HepG2 (cell line): ENCODE measurements at regions not wholly inside any gene's neighbourhood (a gene's known extent, or its start where the extent isn't known, plus 50 kb on each side); places are given as distances from the start of the nearest gene placed in this dataset.

ENCODE experiments used
- ATAC-seq: fragments of 200-7000 bp; cut with Tn5 transposase; 3 replicates; pipeline ENCODE4 v1.9.1; 2020; ENCODE audit warnings: mild to moderate bottlenecking, moderate library complexity
- BruUV-seq: library from RNA; stranded (reverse); fragments of 400-500 nt; replicated peaks from 2 replicates; lab custom pipeline; 2021; lab: Mats Ljungman, UMichigan
- CTCF ChIA-PET: fragments of 300-600 bp; formaldehyde crosslinking; extraction: SDS; loops from one replicate; lab custom pipeline; 2021; ENCODE audit warnings: low total read pairs, inconsistent platforms, low intra/inter-chr PET ratio; lab: Yijun Ruan, JAX
- POLR2A ChIA-PET: fragments of 350-600 bp; sonication (Branson Sonifier 250); formaldehyde crosslinking; loops from one replicate; lab custom pipeline; 2020; ENCODE audit warnings: antibody characterized with exemption, inconsistent platforms; lab: Yijun Ruan, JAX
- DNase-seq: peaks from one replicate; pipeline ENCODE4 v3.0.0-alpha.2; 2015; ENCODE audit warnings: low spot score
- FAIRE-seq: peaks from 3 replicates; lab custom pipeline; 2011; peaks lifted over from hg19 to GRCh38; lab: Jason Lieb, UNC
- H2AFZ ChIP-seq: one replicate; pipeline ENCODE4 v1.6.1; 2011; ENCODE audit warnings: low read length, inconsistent platforms
- H3K27ac ChIP-seq: fragments of 300-600 bp; 3 replicates; pipeline ENCODE4 v1.8.0; 2011; ENCODE audit warnings: mixed run types, mild to moderate bottlenecking, mixed read lengths, low read length, inconsistent platforms; ENCODE audit not compliant: insufficient read depth; ENCODE audit errors: extremely low read length
- H3K27me3 ChIP-seq, 2 experiments: fragments of 200-600 bp in 1 of 2; 2 replicates in 1 of 2; 3 replicates in 1 of 2; pipeline versions ENCODE4 v1.6.0 to v1.8.0; 2011; ENCODE audit warnings: low read length in 2 of 2, mild to moderate bottlenecking in 2 of 2, moderate library complexity in 2 of 2, inconsistent platforms in 1 of 2; ENCODE audit not compliant: insufficient read depth in 2 of 2, control insufficient read depth in 1 of 2
- H3K36me3 ChIP-seq, 2 experiments: fragments of 200-600 bp in 1 of 2; replicated peaks in 1 of 2; 2 replicates in 1 of 2; 3 replicates in 1 of 2; pipeline versions ENCODE4 v1.5.1 to v1.8.0; 2011; ENCODE audit warnings: low read length in 2 of 2, inconsistent platforms in 1 of 2; ENCODE audit not compliant: insufficient read depth in 2 of 2, control insufficient read depth in 1 of 2
- H3K4me1 ChIP-seq: 2 replicates; pipeline ENCODE4 v1.5.1; 2012; ENCODE audit warnings: low read length, inconsistent platforms; ENCODE audit not compliant: insufficient read depth
- H3K4me2 ChIP-seq: 2 replicates; pipeline ENCODE4 v1.6.0; 2011; ENCODE audit warnings: low read depth, low read length, inconsistent platforms
- H3K4me3 ChIP-seq, 3 experiments: fragments of 200-600 bp in 1 of 3; sonication (generic), shearing (Covaris generic) in 1 of 3; replicated peaks in 1 of 3; 2 replicates each; pipeline ENCODE4 v1.5.1; 2011 to 2016; ENCODE audit warnings: low read length in 3 of 3, inconsistent platforms in 2 of 3, low read depth in 2 of 3, mild to moderate bottlenecking in 2 of 3, control low read depth in 1 of 3, mixed read lengths in 1 of 3; ENCODE audit not compliant: insufficient read depth in 1 of 3
- H3K79me2 ChIP-seq: one replicate; pipeline ENCODE4 v1.6.1; 2011; ENCODE audit warnings: low read length, inconsistent platforms; ENCODE audit not compliant: insufficient read depth
- H3K9ac ChIP-seq: 2 replicates; pipeline ENCODE4 v1.6.0; 2011; ENCODE audit warnings: mild to moderate bottlenecking, low read depth, low read length, inconsistent platforms; ENCODE audit not compliant: insufficient read depth
- H3K9me3 ChIP-seq: 2 replicates; pipeline ENCODE4 v1.5.1; 2012; ENCODE audit warnings: mild to moderate bottlenecking, low read length
- H4K20me1 ChIP-seq: 2 replicates; pipeline ENCODE4 v1.6.0; 2011; ENCODE audit warnings: inconsistent platforms, mild to moderate bottlenecking, low read length, moderate library complexity; ENCODE audit not compliant: insufficient read depth
- CEBPG ChIP-seq: IDR thresholded peaks from 2 replicates; pipeline ENCODE4 v1.6.1; 2016
- ELF1 ChIP-seq: sonication (generic); formaldehyde crosslinking; IDR thresholded peaks from 2 replicates; pipeline ENCODE4 v1.4.0; 2020; ENCODE audit warnings: missing genetic modification reagents
- REST ChIP-seq, 2 experiments: IDR thresholded peaks; 2 replicates each; pipeline ENCODE4 v1.6.1; 2011 to 2012; ENCODE audit warnings: low read length in 2 of 2, borderline replicate concordance in 1 of 2, low read depth in 1 of 2, mild to moderate bottlenecking in 1 of 2, moderate library complexity in 1 of 2
- ZNF616 ChIP-seq: sonication (generic); formaldehyde crosslinking; IDR thresholded peaks from 2 replicates; pipeline ENCODE4 v1.5.0; 2020; ENCODE audit warnings: low read depth, mild to moderate bottlenecking, missing genetic modification reagents
- ZNF629 ChIP-seq: sonication (generic); formaldehyde crosslinking; conservative IDR thresholded peaks from 2 replicates; pipeline ENCODE4 v1.5.0; 2020; ENCODE audit warnings: missing genetic modification reagents
- WGBS: methylation state at CpG from one replicate; pipeline ENCODE4 v1.1.6; 2017; ENCODE audit warnings: low lambda C conversion rate; 5-methylcytosine and 5-hydroxymethylcytosine counted together
- in situ Hi-C: cut with HindIII; loops from 2 replicates; pipeline ENCODE4 v1.10.0; 2017; ENCODE audit warnings: low pct_unique_long_range_greater_than_20kb; ENCODE audit not compliant: extremely low pct_ligation_motif_present
- intact Hi-C: fragments of 100-400 bp; cut with micrococcal nuclease; formaldehyde crosslinking; loops from one replicate; pipeline ENCODE4 v1.10.0; 2022; ENCODE audit not compliant: unreplicated experiment

GRCh38 chr5:175337680-175338079 lies 106.3 kb downstream of the DRD1 start:
- H3K36me3 ChIP-seq, result no peaks in the 10 kb centered on the region
- no peak overlapping the region for H3K27ac ChIP-seq
- H3K9ac ChIP-seq, result no peak overlapping the region
- no peak for FAIRE-seq
- H3K27me3 ChIP-seq, result no peaks in the 10 kb centered on the region; a peak in 1 of 5 replicates
- WGBS, result 23% methylated on average over 3 of the region's 3 CpGs
- ATAC-seq, result no peak
- H3K4me2 ChIP-seq, result no peak overlapping the region
- no TSS peak for BruUV-seq
- in situ Hi-C loops (no loop called here), intact Hi-C loops (no loop called here)
- H3K79me2 ChIP-seq, result no peaks in the 10 kb centered on the region
- POLR2A ChIA-PET, result no interaction called here
- CTCF ChIA-PET, result no interaction called here
- H4K20me1 ChIP-seq, result no peaks in the 10 kb centered on the region
- H3K4me3 ChIP-seq, result no peak overlapping the region
- no peak overlapping the region for H2AFZ ChIP-seq
- H3K9me3 ChIP-seq, result no peaks in the 10 kb centered on the region
- H3K4me1 ChIP-seq, result no peaks in the 10 kb centered on the region
- TF ChIP-seq ZNF616 (CRISPR knock-in tag) (no peak), ELF1 (CRISPR knock-in tag) (no peak), CEBPG (CRISPR knock-in tag) (no peak)
- no peak for DNase-seq

- Histone ChIP-seq H4K20me1 (no peaks in the 10 kb centered on the region), H3K79me2 (no peaks in the 10 kb centered on the region), H3K4me3 (no peak overlapping the region), H3K36me3 (no peaks in the 10 kb centered on the region), H2AFZ (no peak overlapping the region), H3K4me2 (no peak overlapping the region), H3K27ac (no peak overlapping the region), H3K4me1 (no peaks in the 10 kb centered on the region), H3K9ac (no peak overlapping the region), H3K9me3 (no peaks in the 10 kb centered on the region), H3K27me3 (no peaks in the 10 kb centered on the region; a peak in 1 of 5 replicates)
- ATAC-seq (no peak), FAIRE-seq (no peak), DNase-seq (no peak)
- BruUV-seq, result no TSS peak
- POLR2A ChIA-PET, result no interaction called here
- in situ Hi-C loops (no loop called here), intact Hi-C loops (no loop called here)
- TF ChIP-seq ZNF629 (CRISPR knock-in tag) (no peak), REST (IDR thresholded peaks at IDR 0.05; ENCODE audit: borderline replicate concordance in 1 of 2, low read depth in 1 of 2, low read length in 2 of 2) (0 out of 4 replicates have a peak, but pooled peaks of 1 of the 2 experiments have one; percentile 13)
- WGBS, result 0% methylated on average over 2 of the region's 2 CpGs
- CTCF ChIA-PET, result no interaction called here
Measured at GRCh38 chr5:175336781-175337180, 107.2 kb downstream of the DRD1 start.
